NCI-H2081 treated with DMSO at 0.1 percent for 48 hours (cell line): ENCODE measurements at regions not wholly inside any gene's neighbourhood (a gene's known extent, or its start where the extent isn't known, plus 50 kb on each side); places are given as distances from the start of the nearest gene placed in this dataset.

ENCODE experiments used
- DNase-seq: peaks from one replicate; lab custom pipeline; 2025; lab: John Stamatoyannopoulos, UW

DNA sequence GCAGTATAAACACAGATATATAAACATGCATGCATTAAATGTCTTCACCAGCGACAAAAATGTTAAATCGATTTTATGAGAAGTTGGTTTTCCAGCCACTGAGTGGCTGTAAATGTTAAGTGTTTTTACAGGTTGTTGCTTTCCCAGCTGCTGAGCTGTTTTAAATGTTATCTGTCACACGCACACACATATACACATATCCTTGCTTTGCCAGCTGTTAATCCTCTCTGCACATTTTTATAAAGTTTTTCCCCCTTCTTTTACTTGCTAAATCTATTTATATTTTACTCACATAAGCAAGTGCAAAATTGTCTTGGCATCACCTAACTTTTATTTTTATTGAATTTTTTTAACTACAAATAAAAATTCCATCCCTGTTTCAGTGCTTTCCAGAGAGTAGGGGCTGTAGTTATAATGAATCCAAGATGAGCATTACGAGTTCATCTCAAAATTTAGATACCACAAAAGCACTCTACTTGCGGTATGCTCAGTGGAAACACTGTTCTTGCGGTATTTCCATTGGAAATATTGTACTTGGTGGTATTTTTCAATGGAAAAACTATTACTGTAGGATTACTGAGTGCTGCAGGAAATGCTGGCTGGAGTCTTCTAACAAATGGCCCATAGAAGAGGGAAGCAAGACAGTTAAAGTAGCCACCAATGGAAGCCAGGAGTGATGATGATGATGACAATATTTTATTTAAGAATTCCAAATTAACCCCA is 124.9 kb upstream of the KCNJ16 start:
- DNase-seq, result no peak

DNA sequence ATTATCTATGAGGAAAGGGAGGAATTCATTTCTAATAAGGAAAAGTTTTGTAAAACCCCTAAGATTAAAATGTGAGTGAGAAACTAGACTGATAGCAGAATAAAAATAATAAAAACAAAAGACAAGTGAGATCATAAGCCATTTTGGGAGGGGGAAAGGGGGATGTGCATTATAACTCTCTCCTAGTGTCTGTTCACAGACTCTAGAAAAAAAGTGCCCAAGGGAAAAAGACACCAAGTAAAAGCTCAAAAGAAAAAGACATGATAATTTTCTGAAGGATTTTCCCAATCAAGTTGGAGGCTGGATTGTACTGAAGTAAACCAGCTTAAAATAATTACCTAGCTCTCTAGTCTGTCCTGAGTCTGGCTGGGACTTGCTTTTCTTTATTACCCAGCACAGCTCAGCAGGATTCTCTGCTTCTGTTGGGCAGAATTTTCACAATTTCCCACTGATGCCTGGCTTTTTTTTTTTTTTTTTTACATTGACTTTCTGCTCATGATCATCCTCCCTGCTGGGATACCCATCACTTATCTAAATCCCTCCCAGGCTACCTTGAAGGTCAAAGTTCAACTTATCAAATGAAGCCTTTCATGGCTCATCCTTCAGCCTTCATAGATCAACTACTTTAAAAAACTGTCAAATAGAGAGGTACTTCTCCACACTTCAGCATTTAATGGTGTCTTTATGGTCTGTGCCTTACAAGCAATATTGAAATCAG is 124.2 kb upstream of the KCNJ16 start:
- no peak for DNase-seq

DNA sequence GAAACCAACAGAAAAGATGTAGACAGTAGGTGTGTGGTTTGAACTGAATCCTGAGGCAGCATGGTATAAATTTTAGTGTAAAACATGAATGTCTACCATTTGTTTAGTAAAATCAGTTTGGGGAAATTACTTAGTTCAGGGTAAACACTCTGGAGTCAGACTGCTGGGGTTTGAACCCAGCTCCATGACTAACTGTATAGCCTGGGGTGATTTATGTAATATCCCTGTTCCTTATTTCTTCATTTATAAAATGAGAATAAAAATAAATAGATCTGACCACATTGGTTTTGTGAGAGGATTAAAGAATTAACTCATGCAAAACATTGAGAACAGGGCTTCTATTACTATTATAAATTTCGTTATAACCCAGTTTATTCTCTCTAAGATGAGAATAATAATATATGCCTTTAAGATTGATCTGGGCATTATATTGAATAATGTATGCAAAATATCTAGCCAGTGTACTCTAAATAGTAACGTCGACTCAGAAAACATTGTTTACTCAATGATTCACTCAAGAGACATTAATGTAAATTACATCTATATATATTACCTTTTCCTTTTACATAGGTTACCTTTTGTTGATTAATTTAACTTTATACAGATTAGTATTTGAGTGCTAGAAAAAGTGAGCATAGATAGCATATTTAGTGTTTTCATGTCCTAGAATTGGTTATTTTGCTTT is 120.6 kb upstream of the KCNJ16 start:
- no peak for DNase-seq

DNA sequence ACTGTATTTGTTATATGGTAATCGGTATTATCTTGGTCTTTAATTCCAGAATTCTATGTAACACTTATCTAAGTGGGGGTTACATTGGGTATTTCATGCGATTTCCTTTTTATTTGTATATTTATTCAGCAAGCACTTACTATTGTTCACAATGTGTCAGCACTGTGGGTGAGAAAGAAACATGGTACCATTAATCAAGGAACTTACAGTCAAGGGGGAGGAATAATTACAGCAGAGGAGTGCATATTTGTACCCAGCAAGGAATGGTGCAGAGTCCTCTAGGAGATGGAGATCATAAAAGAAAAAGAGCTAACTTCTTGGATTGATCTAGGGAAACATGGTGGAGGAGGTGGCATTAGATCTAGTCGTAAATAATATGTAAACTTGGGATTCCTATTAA is 117.0 kb upstream of the KCNJ16 start:
- no peak for DNase-seq

DNA sequence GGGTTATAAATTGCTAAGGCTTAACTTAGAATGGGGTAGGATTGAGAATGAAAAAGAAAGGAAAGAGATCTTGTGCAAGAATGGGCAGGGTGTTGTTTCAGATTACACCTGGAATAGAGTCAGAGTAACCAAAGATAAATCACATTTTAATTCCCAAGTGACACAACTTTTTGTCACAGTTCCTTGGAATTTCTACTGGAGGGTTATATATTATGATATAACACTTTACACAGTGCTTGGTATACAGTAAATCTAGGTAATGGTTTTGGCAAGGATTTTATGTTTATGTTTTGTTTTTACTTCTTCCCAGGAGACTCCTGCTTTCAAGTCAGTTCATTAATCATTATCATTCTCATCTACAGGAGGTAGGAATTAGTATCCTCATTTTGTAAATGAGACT is 115.7 kb upstream of the KCNJ16 start:
- no peak for DNase-seq

DNA sequence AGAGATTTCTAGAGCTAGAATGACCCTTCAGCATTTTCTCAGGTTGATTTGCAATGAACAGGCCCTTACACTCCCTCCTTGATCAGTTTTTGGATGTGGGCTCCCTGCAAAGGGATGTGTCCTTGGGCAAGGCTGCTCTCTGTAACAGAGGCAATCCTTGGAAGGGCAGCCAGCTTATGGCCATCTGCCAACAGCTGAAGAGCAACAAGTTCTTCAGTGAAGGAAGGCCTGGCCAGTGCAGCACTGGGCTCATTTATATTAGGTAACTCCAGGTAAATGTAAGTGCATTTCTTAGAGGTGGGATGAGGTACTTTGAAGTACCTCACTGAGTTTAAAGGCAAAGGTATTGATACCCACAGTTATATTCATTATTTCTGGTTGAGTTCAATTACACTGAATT is 114.3 kb upstream of the KCNJ16 start:
- DNase-seq, result no peak

DNA sequence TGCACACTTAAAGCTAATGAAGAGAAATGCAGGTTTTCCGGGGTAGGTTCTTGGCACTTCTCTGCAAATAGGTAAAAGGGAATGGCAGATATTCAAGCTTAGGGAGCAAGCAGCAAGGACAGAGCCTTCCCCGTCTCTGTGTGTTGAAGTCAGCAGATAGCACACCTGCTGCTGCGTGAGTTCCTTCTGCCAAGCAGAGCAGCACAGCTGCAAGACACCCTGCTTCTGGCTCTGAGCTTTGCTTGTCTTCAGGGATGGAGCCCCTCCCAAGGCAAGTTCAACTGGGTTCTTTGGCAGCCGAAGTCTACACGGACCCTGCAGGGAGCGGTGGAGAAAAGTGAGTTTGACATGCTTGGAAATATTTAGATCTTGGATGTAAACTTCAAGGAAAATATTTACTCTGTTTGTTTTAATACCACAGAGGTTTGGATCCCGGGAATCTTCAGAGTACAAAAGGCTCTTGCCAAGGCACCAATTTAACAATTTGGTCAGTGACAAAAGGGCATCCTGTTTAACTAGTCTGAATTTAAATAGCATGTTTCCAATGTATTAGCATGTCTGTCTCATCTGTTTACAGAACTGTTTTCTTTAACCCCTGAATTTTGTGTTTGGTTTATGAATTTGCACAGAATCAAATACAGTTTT is 113.4 kb upstream of the KCNJ16 start:
- no peak for DNase-seq

DNA sequence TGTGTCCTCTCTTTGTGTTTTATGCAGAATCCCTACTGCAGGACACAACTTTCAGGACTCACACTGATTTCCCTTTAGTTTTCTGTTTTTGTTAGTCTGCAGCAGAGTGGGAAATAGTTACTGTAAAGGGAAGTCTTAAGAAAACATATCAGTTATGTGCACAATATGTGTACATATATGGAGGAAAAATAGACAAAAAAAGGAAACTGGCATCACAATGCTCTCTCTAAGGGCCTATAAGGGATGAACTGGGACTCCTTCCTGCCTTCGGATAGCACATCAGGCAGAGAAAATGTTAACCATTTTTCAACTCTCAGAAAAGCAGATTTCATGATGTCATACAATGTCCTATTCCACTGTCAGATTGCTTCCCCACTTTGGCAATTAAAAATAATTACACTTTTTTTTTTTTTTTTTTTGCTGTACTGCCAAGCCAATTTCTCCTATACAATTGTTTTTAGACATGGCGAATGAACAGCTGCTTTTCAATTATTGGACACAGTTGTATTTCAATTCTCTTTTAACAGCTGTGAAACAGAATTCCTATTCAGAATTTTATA is 112.5 kb upstream of the KCNJ16 start:
- DNase-seq, result no peak

DNA sequence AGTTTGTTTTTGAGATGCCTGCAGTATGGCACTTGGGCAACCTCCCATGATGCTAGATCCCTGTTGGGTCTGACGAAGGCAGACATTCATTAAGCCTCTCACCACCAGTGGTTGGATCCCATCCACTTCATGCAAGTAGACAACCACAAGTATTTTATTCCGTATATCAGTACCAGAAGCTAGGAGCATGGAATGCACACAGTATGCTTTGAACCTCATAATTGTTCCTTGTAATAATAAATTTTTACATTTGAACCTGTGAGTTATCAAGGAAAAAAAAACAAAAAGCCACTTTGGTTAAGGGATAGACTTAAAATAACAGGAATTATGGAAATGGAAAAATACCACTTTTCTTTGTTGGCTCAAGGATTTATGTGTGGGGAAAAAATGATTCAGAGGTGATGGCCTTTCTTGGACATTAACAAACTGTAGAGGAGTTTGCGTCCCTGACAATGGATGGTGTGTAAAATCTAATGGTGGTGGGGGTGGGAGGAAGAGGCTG is 107.1 kb upstream of the KCNJ16 start:
- DNase-seq, result no peak

DNA sequence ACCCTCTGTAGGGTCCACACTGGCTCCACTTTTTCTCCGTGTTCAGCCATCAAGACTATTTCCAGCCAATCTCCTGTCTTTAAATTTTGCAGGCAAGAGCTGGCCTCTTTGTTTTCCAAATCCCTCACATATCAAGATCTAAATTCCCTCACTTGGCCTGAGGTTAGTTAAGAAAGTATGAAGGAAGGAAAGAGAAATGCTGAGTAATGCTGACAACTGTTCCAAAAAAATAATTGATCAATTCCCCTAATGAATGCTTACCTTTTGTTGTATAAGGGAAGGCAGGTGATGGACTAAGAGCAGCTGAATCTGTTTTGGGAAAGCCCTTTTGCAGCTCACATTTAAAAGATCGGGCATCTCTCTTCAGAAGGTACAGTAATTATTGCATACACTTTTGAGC is 105.1 kb upstream of the KCNJ16 start:
- DNase-seq, result no peak

DNA sequence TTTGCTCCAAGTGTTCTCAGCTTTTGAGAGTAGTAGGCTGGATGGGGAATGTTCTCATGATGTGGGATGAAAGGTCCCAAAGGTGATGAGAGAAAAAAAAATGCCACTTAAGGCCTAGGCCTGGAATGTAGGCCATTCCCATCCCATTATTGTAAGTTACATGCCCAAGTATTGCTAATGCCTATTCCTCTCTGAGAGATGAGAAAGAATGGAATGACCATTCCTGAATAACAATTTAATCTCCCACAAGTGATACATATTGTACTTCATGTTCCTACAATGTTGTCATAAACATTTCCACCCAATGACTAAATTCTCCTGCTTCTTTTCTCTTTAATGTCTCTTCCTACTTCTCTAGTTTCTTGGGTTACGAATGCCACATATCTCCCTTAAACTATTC is 102.8 kb upstream of the KCNJ16 start:
- no peak for DNase-seq

DNA sequence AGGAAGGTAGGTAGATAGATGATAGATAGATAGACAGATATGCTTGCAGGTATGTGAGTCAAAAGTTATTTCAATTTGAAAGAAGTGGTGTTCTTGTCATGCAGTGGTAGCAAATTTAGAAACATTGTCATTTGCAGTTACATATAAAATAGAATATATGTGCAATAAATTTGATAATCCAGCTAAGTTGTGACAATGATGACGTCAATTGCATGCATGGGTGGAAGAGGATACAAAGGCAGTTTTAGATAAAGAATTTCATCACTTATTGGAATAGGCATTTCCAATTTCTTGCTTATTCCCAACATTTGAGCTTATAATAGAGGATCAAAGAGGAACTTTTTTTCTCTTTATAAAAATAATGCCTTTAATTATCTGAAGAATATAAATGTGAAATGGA is 99.2 kb upstream of the KCNJ16 start:
- DNase-seq, result no peak

DNA sequence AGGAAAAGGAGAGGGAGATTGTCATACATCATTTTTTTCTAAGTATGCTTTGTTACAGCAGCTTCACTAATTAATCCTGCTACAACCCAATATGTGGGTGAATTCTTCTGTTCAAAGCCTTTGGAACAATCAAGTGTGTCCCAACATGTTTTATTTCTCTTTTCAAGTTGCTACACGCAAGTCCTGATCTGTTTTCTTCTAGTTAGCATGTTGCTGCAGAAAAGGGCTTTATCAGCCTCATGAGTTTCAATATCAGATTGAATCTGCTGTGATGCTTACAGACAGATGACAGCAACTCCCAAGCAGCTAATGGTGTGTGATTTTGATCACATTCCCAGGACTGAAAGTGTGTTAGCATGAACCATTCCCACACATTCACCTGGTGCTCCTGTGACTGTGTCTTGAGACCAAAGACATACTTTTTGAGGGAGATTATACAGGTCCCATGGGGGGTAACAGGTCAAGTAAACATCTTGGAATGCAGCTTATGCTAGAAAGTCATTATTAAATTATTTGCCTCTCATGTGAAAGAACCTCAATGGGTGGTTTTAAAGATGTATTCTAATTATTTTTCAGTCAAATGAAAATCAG is 96.9 kb upstream of the KCNJ16 start:
- DNase-seq, result no peak

DNA sequence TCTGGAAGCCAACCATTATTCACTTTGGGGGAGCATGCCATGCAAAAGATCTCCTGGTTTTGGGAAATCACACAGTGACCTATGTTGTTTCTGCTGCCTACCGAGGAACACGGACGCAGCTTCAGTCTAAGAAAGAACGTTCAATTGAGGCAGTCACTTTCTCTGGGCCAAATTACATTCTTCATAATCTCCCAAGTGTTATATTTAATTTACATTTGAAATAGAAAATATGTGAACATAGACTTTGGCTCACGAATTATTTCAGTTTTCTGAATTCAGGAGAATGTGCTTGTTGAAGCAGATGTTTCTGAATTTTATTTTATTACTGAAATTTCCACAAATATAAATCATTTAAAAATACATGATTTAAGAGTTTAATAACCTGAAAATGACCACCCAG is 93.6 kb upstream of the KCNJ16 start:
- DNase-seq, result no peak

DNA sequence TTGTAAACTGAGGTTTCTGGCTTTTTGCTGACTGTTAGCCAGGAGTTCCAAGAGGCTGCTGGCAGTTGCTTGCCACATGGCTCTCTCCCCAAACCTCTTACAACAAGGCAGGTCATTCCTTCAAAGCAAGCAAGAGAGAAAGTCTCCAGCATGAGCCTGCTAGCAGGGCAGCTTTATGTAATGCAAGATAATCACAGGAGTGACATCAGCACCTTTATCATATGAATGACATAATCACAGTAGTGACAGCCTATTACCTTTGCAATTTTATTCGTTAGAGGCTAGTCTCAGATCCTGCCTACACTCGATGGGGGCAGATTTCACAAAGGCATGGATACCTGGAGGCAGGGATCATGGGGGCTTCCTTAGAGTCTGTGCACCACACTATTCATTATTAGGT is 79.5 kb upstream of the KCNJ16 start:
- DNase-seq, result no peak

DNA sequence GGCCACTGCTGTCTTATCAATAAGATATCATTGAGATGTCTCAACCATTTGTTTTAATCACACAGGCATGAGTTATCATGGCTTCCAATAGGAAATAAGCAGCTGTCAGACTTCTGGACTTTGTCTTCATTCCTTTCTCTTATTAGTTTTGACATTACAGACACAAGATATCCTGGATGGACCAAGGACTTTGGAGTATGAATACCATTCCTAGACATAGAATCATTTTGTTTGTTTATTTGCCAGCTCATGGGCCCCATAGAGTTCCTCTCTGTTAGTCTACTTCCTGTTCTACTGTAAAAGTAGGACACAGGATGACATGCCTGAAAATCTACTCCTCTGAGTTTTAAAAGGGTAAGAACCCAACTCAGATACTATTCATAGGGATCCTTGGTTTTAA is 77.7 kb upstream of the KCNJ16 start:
- no peak for DNase-seq

DNA sequence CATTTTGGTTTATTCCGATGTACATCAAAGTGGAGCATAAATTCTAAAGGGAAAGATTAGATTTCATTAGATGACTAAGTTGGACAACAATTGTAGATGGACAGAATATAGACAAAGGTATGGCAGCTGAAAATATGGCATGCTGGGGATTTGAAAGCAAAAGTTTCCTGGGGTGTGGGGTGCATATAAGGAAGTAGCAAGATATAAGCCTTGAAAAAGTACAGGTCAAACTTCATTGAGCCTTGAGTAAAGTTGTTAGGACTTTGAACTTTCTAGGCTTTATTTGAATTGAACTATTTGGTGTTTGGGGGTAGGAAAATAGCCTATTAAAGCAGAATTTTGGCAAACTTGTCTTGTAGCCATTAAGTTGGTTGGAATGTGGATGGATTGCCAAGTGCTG is 75.8 kb upstream of the KCNJ16 start:
- no peak for DNase-seq

DNA sequence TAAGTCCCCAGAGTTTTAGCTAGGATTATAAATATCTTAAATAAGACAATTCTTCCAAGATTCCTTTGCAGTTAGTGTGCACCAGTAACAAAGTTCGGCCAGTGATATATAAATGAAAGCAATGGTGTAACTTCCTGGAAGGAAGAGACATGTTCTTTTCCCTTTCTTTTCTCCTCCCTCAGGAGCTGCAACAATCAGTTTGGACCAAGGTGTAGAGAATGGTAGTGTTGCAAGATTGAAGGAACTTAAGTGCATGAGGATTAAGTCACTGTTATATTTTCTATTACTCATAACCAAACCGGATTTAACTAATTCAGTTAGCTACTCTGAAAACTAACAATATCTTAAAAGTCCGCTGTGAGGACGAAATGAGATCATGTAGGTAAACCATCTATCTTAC is 68.9 kb upstream of the KCNJ16 start:
- no peak for DNase-seq

DNA sequence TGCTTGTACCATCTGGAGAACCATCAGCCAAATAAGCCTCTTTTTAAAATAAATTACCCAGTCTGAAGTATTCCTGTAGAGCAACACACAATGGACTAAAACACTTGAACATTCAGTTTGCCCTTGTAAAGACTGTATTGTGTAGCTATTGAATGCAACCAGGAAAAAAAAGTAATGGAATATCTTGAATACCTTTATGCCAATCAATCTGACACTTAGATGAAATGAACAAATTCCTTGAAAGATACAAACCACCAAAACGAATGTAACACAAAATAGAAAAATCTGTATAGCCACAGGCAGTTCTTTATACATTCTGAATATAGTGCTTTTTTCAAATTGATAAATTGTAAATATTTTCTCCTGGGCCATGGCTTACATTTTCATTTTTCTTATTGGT is 63.3 kb upstream of the KCNJ16 start:
- no peak for DNase-seq

DNA sequence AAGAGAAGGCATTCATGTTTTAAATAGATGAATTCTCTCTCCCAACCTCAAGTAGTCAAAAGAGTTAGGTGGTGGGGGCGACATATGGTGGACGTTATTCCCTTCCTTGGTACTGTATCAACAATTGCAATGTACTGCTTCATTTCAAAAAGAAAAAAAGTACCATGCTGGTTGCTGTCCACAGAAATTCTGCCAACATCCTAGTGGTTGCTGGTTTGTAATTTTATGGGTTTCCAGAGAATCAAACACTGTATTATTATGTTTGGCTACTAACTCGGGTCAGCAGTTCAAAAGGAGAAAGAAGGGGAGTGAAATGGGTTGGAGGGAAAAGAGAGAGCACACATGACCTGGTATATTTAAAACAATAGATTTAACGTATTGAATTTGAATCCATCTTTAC is 61.1 kb upstream of the KCNJ16 start:
- DNase-seq, result no peak

DNA sequence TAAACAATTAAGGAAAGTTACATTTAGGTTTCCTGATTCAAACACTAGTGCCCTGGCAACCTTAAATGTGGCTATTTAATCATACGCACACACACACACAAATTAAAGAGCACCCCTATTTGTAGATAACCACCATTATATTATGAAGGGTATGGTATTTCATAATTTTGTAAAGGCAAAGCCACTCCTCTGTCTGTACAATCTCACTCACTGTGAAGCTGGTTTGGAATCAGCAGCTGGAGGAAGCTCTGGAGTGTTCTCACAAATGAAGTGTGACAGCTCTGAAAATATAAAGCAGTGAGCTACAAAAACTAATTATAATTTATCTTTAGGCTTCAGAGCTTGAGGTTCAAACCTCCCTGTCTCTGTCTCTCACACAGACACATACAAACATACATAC is 57.9 kb upstream of the KCNJ16 start:
- DNase-seq, result no peak

DNA sequence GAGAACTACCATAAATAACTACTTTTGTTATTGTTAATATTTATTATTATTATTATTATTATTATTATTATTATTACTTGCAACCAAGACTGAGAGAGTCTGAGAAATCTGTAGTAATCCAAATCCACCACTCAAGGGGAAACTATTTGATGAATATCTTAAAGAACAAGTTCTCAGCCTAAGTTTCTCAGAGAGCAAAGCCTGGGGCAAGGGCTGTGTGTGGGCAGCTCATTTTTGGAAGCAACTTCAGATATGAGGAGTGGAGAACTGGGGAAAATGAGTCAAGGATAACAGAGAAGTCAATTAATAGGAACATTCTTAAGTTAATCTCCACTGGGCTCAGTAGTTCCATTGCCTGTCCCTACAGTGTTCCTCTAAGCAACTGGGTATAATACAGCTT is 57.1 kb upstream of the KCNJ16 start:
- DNase-seq, result no peak
